ENCODE measurements at regions not wholly inside any gene's neighbourhood (a gene's known extent, or its start where the extent isn't known, plus 50 kb on each side); places are given as distances from the start of the nearest gene placed in this dataset.

DNA sequence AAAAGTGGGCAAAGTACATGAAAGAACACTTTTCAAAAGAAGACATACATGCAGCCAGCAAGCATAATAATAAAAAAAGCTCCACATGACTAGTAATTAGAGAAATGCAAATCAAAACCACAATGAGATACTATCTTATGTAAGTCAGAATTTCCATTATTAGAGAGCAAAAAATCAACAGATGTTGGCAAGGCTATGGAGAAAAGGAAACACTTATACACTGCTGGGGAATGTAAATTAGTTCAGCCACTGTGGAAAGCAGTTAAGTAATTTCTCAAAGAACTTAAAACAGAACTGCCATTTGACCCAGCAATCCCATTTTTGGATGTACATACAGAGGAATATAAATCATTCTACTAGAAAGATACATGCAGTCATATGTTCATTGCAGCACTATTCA, 360.7 kb downstream of the NSUN3 start:
- Histone ChIP-seq H3K9me3 (ENCODE audit: control insufficient read depth, low read depth, low read length) (peaks cover 5% of the 10 kb centered on the region), H3K4me1 (ENCODE audit: control insufficient read depth, insufficient read depth, low read length) (no peaks in the 10 kb centered on the region), H3K4me3 (ENCODE audit: low read length) (no peak overlapping the region), H3K27me3 (ENCODE audit: control insufficient read depth, insufficient read depth, low read length) (no peaks in the 10 kb centered on the region), H3K27ac (ENCODE audit: low read length) (no peak overlapping the region), H3K36me3 (ENCODE audit: control insufficient read depth, insufficient read depth, low read length) (no peaks in the 10 kb centered on the region)
- no peak for DNase-seq

DNA sequence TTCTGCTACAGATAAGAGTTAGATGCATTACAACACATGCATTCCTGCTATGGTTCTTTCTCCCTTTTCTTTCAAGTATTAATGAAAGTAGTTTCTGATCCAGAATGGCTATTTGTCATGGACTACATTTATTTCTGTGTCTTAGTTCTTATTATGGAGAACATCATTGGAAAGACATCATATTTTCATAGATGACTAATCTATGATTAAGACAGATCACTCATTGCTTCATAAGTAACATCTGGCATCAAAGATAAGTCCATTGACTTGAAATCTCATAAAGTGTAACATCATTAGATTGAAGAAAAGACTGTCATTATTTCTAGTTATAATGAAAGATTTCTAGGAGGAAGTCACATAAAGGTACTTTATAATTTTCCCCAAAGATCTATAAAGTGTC, 366.7 kb downstream of the NSUN3 start:
- Histone ChIP-seq H3K9me3 (ENCODE audit: control insufficient read depth, low read depth, low read length) (peaks cover 5% of the 10 kb centered on the region), H3K27me3 (ENCODE audit: control insufficient read depth, insufficient read depth, low read length) (no peaks in the 10 kb centered on the region), H3K4me3 (ENCODE audit: low read length) (no peak overlapping the region), H3K36me3 (ENCODE audit: control insufficient read depth, insufficient read depth, low read length) (no peaks in the 10 kb centered on the region), H3K27ac (ENCODE audit: low read length) (no peak overlapping the region), H3K4me1 (ENCODE audit: control insufficient read depth, insufficient read depth, low read length) (no peaks in the 10 kb centered on the region)
- no peak for DNase-seq

DNA sequence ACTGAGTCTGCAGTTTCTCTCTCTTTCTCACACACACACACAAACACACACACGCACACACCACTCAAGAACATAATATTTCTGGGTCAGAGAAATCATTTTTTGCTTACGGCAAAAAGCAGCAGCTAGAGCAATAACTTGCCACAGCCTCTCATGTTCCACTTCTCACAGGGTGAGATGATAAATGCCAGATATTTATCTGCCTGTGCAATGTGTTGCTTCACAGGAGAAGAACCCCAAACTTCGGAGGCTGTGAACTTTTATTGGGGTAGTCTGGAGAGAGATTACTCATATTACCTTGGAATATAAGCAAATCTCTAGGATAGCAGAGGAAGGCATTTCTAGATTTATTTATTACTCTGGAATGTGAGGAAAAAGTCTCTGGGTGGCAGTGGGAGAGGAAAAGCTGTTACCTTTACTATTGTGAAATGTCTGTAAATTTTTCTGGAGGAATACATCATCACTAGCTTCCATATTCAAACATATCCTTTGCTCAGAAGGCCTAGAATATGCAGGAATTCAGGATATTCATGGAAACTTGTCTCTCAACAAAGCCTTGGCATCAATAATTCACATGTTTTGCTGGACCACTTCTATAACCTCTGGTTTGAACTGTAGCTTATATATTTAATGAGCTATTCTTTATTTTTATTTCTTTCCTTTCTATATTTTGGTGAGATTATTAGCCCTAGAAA, 369.2 kb downstream of the NSUN3 start:
- Histone ChIP-seq H3K36me3 (ENCODE audit: control insufficient read depth, insufficient read depth, low read length) (no peaks in the 10 kb centered on the region), H3K4me3 (ENCODE audit: low read length) (no peak overlapping the region), H3K27ac (ENCODE audit: low read length) (no peak overlapping the region), H3K27me3 (ENCODE audit: control insufficient read depth, insufficient read depth, low read length) (no peaks in the 10 kb centered on the region), H3K9me3 (ENCODE audit: control insufficient read depth, low read depth, low read length) (no peaks in the 10 kb centered on the region), H3K4me1 (ENCODE audit: control insufficient read depth, insufficient read depth, low read length) (no peaks in the 10 kb centered on the region)
- WGBS (ENCODE audit: insufficient coverage, low lambda C conversion rate): no CpG with 5 or more reads among the region's 3 CpGs
- no peak for DNase-seq

DNA sequence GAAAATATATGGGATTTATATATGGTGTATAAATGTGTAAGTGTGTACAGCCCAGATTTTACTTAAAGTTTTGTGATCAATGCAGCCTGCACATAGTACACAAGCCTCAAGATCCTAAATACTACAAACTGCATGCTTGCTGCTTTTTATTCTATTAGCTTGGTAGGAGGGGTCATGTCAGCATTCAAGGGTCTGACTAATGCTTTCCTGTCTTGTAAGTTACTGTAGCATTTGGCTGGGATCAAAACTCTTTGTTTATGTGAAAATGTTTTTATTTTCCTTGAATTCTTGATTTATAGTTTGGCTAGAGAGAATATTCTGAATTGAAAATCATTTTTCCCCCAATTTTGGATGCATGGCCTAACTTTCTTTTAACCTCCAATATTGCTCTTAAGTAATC, 370.9 kb downstream of the NSUN3 start:
- no peak for DNase-seq
- Histone ChIP-seq H3K27ac (ENCODE audit: low read length) (no peak overlapping the region), H3K27me3 (ENCODE audit: control insufficient read depth, insufficient read depth, low read length) (no peaks in the 10 kb centered on the region), H3K36me3 (ENCODE audit: control insufficient read depth, insufficient read depth, low read length) (no peaks in the 10 kb centered on the region), H3K4me1 (ENCODE audit: control insufficient read depth, insufficient read depth, low read length) (no peaks in the 10 kb centered on the region), H3K9me3 (ENCODE audit: control insufficient read depth, low read depth, low read length) (no peaks in the 10 kb centered on the region), H3K4me3 (ENCODE audit: low read length) (no peak overlapping the region)

DNA sequence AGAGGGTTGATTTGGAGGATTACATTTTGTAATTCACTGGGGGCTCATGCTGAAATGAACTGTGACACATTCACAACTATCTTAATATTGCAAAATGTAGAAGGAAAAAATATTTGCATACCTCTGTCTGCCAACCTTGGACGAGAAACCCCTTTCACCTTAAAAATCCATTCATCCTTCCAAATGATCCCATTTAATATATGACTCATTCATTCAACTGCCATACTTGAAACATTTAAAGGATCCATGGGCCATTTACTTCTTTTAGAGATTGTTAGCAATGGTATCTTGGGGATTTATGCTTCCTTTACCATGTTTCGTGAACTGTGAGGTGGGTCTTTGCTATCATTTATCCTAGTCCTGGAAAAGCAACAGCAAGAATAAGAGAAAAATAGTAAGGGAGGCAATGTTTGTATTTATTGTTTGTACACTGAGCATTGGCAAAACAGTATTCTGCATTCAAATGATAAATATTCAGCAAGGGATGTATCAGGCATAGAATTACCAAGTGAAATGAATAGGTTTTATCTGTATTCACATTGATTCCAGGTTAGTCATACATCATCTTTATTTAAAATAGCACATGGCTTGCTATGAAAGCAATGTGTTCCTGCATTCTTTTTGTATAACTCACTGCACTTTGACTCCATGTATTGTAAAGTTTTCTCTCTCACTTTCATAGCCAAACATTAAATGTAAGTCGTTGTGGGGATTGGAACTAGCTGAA, 378.1 kb downstream of the NSUN3 start:
- Histone ChIP-seq H3K9me3 (ENCODE audit: control insufficient read depth, low read depth, low read length) (no peaks in the 10 kb centered on the region), H3K4me1 (ENCODE audit: control insufficient read depth, insufficient read depth, low read length) (peaks cover 5% of the 10 kb centered on the region), H3K27ac (ENCODE audit: low read length) (no peak overlapping the region), H3K4me3 (ENCODE audit: low read length) (no peak overlapping the region), H3K36me3 (ENCODE audit: control insufficient read depth, insufficient read depth, low read length) (no peaks in the 10 kb centered on the region), H3K27me3 (ENCODE audit: control insufficient read depth, insufficient read depth, low read length) (no peaks in the 10 kb centered on the region)
- peak; percentile 23 to 24 for DNase-seq
- WGBS (ENCODE audit: insufficient coverage, low lambda C conversion rate): 61% methylated on average over 2 of the region's 3 CpGs

DNA sequence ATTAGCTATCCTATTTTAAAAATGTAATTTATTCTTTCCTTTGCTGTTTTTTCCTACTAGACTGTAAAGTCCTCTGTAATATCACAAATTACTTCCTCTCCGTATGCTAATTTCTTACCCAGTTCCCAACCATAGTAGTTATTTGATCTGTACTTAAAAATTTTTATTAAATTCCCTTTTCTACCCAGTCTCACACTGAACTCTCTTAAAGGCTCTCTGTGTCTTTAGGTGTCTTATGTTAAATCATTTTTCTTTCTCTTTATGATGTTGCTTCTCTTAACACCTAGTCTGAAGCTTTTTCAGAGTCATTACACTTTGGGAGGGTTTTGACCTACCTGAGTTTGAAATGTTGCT, 378.6 kb downstream of the NSUN3 start:
- H3K27me3 ChIP-seq (ENCODE audit: control insufficient read depth, insufficient read depth, low read length): no peaks in the 10 kb centered on the region
- H3K27ac ChIP-seq (ENCODE audit: low read length): no peak overlapping the region
- H3K36me3 ChIP-seq (ENCODE audit: control insufficient read depth, insufficient read depth, low read length): no peaks in the 10 kb centered on the region
- WGBS (ENCODE audit: insufficient coverage, low lambda C conversion rate): 78% methylated on average over 1 of the region's 1 CpG
- peaks cover 5% of the 10 kb centered on the region for H3K4me1 ChIP-seq (ENCODE audit: control insufficient read depth, insufficient read depth, low read length)
- no peak overlapping the region for H3K4me3 ChIP-seq (ENCODE audit: low read length)
- H3K9me3 ChIP-seq (ENCODE audit: control insufficient read depth, low read depth, low read length): no peaks in the 10 kb centered on the region
- DNase-seq: no peak

DNA sequence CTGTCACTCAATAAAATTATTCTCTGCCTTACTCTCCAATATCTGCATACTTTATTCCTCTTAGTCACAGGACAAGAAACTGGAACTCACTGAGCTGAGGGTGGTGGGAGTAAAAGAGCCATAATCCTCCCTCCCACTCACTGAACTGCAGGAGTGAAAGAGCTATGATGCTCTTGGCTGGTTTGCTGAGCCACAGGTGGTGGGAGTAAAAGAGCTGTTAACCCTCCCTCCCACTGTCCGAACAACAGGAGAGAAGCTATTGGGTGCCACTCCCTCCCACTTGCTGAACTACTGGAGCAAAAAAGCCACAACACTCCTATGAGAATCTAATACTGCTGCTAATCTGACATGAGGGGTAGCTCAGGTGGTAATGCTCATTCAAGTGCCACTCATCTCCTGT, 391.0 kb downstream of the NSUN3 start:
- no peak overlapping the region for H3K4me3 ChIP-seq (ENCODE audit: low read length)
- no peaks in the 10 kb centered on the region for H3K9me3 ChIP-seq (ENCODE audit: control insufficient read depth, low read depth, low read length)
- H3K36me3 ChIP-seq (ENCODE audit: control insufficient read depth, insufficient read depth, low read length): no peaks in the 10 kb centered on the region
- no peak for DNase-seq
- peaks cover 4% of the 10 kb centered on the region for H3K4me1 ChIP-seq (ENCODE audit: control insufficient read depth, insufficient read depth, low read length)
- WGBS (ENCODE audit: insufficient coverage, low lambda C conversion rate): no CpG with 5 or more reads among the region's 1 CpG
- H3K27me3 ChIP-seq (ENCODE audit: control insufficient read depth, insufficient read depth, low read length): no peaks in the 10 kb centered on the region
- H3K27ac ChIP-seq (ENCODE audit: low read length): no peak overlapping the region

DNA sequence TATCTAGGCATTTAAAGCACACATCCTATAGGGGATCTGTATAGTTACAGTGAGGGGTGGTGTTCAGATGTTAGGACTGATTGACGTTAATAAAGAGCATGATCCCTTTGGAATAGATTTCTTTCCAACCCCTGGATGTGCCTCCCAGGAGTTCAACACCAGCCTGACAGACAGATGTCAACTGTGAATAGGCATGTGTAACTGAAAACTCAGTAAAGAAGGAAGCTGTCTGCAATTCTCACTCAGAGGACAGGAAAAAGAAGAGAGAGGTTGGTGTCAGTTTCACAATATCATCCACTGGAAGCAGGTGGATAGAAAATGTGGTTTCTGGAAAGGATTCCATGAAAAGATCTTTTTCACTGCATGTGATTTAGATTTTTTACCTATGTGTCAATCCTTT, 396.3 kb downstream of the NSUN3 start:
- WGBS (ENCODE audit: insufficient coverage, low lambda C conversion rate): no CpG with 5 or more reads among the region's 1 CpG
- Histone ChIP-seq H3K9me3 (ENCODE audit: control insufficient read depth, low read depth, low read length) (no peaks in the 10 kb centered on the region), H3K27me3 (ENCODE audit: control insufficient read depth, insufficient read depth, low read length) (no peaks in the 10 kb centered on the region), H3K36me3 (ENCODE audit: control insufficient read depth, insufficient read depth, low read length) (no peaks in the 10 kb centered on the region), H3K4me3 (ENCODE audit: low read length) (no peak overlapping the region), H3K4me1 (ENCODE audit: control insufficient read depth, insufficient read depth, low read length) (peaks cover 4% of the 10 kb centered on the region), H3K27ac (ENCODE audit: low read length) (no peak overlapping the region)
- no peak for DNase-seq

DNA sequence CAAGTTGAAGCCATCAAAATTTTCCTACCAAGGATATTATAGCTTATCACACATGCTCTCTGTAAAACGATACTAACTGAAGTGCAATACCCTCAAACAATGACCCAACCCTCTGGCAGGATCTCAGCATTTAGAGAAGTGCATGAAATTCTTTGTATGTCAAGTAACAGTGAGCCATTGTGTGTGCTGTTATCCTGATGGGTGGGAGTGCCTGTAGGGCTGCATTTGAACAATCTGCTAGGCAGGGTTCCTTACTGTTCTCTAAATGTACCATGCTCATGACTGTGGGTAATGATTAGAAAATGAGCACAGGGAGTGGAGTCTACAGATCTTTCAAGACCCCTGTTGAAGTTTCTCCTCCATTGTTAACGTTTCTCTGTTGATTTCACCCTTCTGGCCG, 398.1 kb downstream of the NSUN3 start:
- WGBS (ENCODE audit: insufficient coverage, low lambda C conversion rate): no CpG with 5 or more reads among the region's 3 CpGs
- no peaks in the 10 kb centered on the region for H3K9me3 ChIP-seq (ENCODE audit: control insufficient read depth, low read depth, low read length)
- H3K27ac ChIP-seq (ENCODE audit: low read length): no peak overlapping the region
- H3K36me3 ChIP-seq (ENCODE audit: control insufficient read depth, insufficient read depth, low read length): no peaks in the 10 kb centered on the region
- H3K4me3 ChIP-seq (ENCODE audit: low read length): no peak overlapping the region
- H3K27me3 ChIP-seq (ENCODE audit: control insufficient read depth, insufficient read depth, low read length): no peaks in the 10 kb centered on the region
- H3K4me1 ChIP-seq (ENCODE audit: control insufficient read depth, insufficient read depth, low read length): peaks cover 4% of the 10 kb centered on the region
- no peak for DNase-seq

DNA sequence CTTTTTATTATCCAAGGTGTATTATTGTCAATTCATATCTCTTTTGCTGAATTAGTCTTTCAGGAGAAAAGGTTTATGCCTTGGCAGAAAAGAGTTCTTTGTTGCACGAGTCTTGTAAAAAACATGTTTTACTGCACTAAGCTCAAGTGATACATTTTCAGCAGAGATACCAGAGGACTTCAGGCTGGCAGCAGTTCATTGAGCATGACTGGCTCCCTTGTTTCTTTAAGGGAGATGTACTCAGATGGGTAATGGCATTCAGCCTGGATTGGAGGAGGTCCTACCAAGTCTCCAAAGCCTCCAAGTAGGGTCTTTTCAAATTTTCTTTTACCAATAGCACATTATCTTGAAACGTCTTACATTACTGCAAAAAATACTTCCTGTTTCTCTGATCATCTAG, 400.1 kb downstream of the NSUN3 start:
- Histone ChIP-seq H3K27ac (ENCODE audit: low read length) (no peak overlapping the region), H3K27me3 (ENCODE audit: control insufficient read depth, insufficient read depth, low read length) (no peaks in the 10 kb centered on the region), H3K4me3 (ENCODE audit: low read length) (no peak overlapping the region), H3K4me1 (ENCODE audit: control insufficient read depth, insufficient read depth, low read length) (no peaks in the 10 kb centered on the region), H3K9me3 (ENCODE audit: control insufficient read depth, low read depth, low read length) (no peaks in the 10 kb centered on the region), H3K36me3 (ENCODE audit: control insufficient read depth, insufficient read depth, low read length) (no peaks in the 10 kb centered on the region)
- DNase-seq: no peak
- no CpG with 5 or more reads among the region's 2 CpGs for WGBS (ENCODE audit: insufficient coverage, low lambda C conversion rate)

DNA sequence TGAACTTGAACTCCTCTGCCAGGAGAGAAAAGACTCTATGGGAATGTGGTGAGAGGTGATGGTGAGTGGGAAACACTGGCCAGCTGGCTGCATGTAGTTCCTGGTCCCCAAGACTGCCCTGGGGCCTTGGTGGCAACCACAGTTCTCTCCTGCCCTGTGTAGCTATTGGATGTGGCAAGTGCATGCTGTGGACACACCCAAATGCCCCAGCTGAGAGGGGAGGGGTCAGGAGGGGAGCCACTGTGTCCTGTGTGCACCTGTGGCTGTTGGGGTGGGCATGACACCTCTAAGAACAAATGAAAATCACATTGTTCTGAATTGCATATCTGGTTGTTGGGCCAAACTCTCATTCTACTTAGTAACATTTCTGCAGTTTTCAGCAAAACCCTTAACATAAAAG, 409.6 kb downstream of the NSUN3 start:
- Histone ChIP-seq H3K27ac (ENCODE audit: low read length) (no peak overlapping the region), H3K4me3 (ENCODE audit: low read length) (no peak overlapping the region), H3K27me3 (ENCODE audit: control insufficient read depth, insufficient read depth, low read length) (no peaks in the 10 kb centered on the region), H3K36me3 (ENCODE audit: control insufficient read depth, insufficient read depth, low read length) (no peaks in the 10 kb centered on the region), H3K4me1 (ENCODE audit: control insufficient read depth, insufficient read depth, low read length) (no peaks in the 10 kb centered on the region), H3K9me3 (ENCODE audit: control insufficient read depth, low read depth, low read length) (no peaks in the 10 kb centered on the region)
- DNase-seq: no peak
